Activated naive CD4-positive, alpha-beta T cell treated with anti-CD3 and anti-CD28 coated beads, Interleukin-2, amount 50 U/mL, for 24 hours (primary cell): ENCODE measurements at regions not wholly inside any gene's neighbourhood (a gene's known extent, or its start where the extent isn't known, plus 50 kb on each side); places are given as distances from the start of the nearest gene placed in this dataset.

Experiments
- H3K27ac Mint-ChIP-seq: one replicate; pipeline ENCODE4 v1.8.0; 2021; ENCODE audit warnings: mild to moderate bottlenecking, mixed read lengths
- H3K27me3 Mint-ChIP-seq: one replicate; pipeline ENCODE4 v1.8.0; 2021; ENCODE audit warnings: mixed read lengths
- H3K36me3 Mint-ChIP-seq: one replicate; pipeline ENCODE4 v1.8.0; 2021; ENCODE audit warnings: mixed read lengths
- H3K4me1 Mint-ChIP-seq: one replicate; pipeline ENCODE4 v1.8.0; 2021; ENCODE audit warnings: mixed read lengths
- H3K4me3 Mint-ChIP-seq: one replicate; pipeline ENCODE4 v1.8.0; 2021; ENCODE audit warnings: mild to moderate bottlenecking, mixed read lengths
- H3K9me3 Mint-ChIP-seq: one replicate; pipeline ENCODE4 v1.8.0; 2021; ENCODE audit warnings: mixed read lengths

GRCh38 chr11:112310848-112311247 is 50.2 kb upstream of the PLET1 start:
- no peak overlapping the region for H3K27ac Mint-ChIP-seq

GRCh38 chr11:112315057-112315720 is 54.5 kb upstream of the PLET1 start:
- Mint-ChIP-seq H3K27ac (no peak overlapping the region), H3K4me1 (peaks cover 6% of the 10 kb centered on the region), H3K27me3 (no peaks in the 10 kb centered on the region), H3K4me3 (no peak overlapping the region), H3K9me3 (no peaks in the 10 kb centered on the region), H3K36me3 (peaks cover 12% of the 10 kb centered on the region)

More at GRCh38 chr11:112310848-112311247, 50.2 kb upstream of the PLET1 start:
- no peaks in the 10 kb centered on the region for H3K27me3 Mint-ChIP-seq
- H3K4me3 Mint-ChIP-seq = no peak overlapping the region
- peaks cover 8% of the 10 kb centered on the region for H3K9me3 Mint-ChIP-seq
- peaks cover 7% of the 10 kb centered on the region for H3K36me3 Mint-ChIP-seq
- H3K4me1 Mint-ChIP-seq = peaks cover 6% of the 10 kb centered on the region

GRCh38 chr11:112315861-112316739 is 55.4 kb upstream of the PLET1 start:
- Mint-ChIP-seq H3K36me3 (peaks cover 12% of the 10 kb centered on the region), H3K27me3 (no peaks in the 10 kb centered on the region), H3K4me3 (no peak overlapping the region), H3K27ac (no peak overlapping the region), H3K9me3 (no peaks in the 10 kb centered on the region), H3K4me1 (peaks cover 12% of the 10 kb centered on the region)

- Mint-ChIP-seq H3K4me1 (peaks cover 21% of the 10 kb centered on the region), H3K4me3 (no peak overlapping the region), H3K27ac (no peak overlapping the region), H3K36me3 (peaks cover 12% of the 10 kb centered on the region), H3K27me3 (no peaks in the 10 kb centered on the region), H3K9me3 (no peaks in the 10 kb centered on the region)
These were observed 56.3 kb upstream of the PLET1 start for GRCh38 chr11:112316971-112317370.

- Mint-ChIP-seq H3K4me1 (peaks cover 28% of the 10 kb centered on the region), H3K27me3 (no peaks in the 10 kb centered on the region), H3K27ac (no peak overlapping the region), H3K9me3 (no peaks in the 10 kb centered on the region), H3K36me3 (peaks cover 12% of the 10 kb centered on the region), H3K4me3 (no peak overlapping the region)
These were observed 57.5 kb upstream of the PLET1 start for GRCh38 chr11:112318184-112318591.

- Mint-ChIP-seq H3K4me1 (peaks cover 28% of the 10 kb centered on the region), H3K36me3 (peaks cover 12% of the 10 kb centered on the region), H3K9me3 (no peaks in the 10 kb centered on the region)
These were observed 58.0 kb upstream of the PLET1 start for GRCh38 chr11:112318661-112319060.

GRCh38 chr11:112320668-112321067 is 60.0 kb upstream of the PLET1 start:
- no peaks in the 10 kb centered on the region for H3K9me3 Mint-ChIP-seq
- H3K27me3 Mint-ChIP-seq = no peaks in the 10 kb centered on the region
- H3K4me1 Mint-ChIP-seq = peaks cover 22% of the 10 kb centered on the region
- H3K27ac Mint-ChIP-seq = no peak overlapping the region
- no peak overlapping the region for H3K4me3 Mint-ChIP-seq
- peaks cover 12% of the 10 kb centered on the region for H3K36me3 Mint-ChIP-seq

More at GRCh38 chr11:112318661-112319060, 58.0 kb upstream of the PLET1 start:
- no peaks in the 10 kb centered on the region for H3K27me3 Mint-ChIP-seq
- no peak overlapping the region for H3K27ac Mint-ChIP-seq
- H3K4me3 Mint-ChIP-seq = no peak overlapping the region

- Mint-ChIP-seq H3K4me3 (no peak overlapping the region), H3K9me3 (no peaks in the 10 kb centered on the region), H3K4me1 (peaks cover 22% of the 10 kb centered on the region), H3K27me3 (no peaks in the 10 kb centered on the region), H3K36me3 (peaks cover 14% of the 10 kb centered on the region), H3K27ac (no peak overlapping the region)
These were observed 61.0 kb upstream of the PLET1 start for GRCh38 chr11:112321501-112322172.

- H3K36me3 Mint-ChIP-seq = peaks cover 14% of the 10 kb centered on the region
- H3K27me3 Mint-ChIP-seq = no peaks in the 10 kb centered on the region
- H3K9me3 Mint-ChIP-seq = no peaks in the 10 kb centered on the region
- H3K4me3 Mint-ChIP-seq = no peak overlapping the region
- no peak overlapping the region for H3K27ac Mint-ChIP-seq
- H3K4me1 Mint-ChIP-seq = peaks cover 22% of the 10 kb centered on the region
These were observed 61.6 kb upstream of the PLET1 start for GRCh38 chr11:112322173-112322790.

- Mint-ChIP-seq H3K4me1 (no peaks in the 10 kb centered on the region), H3K36me3 (peaks cover 21% of the 10 kb centered on the region), H3K9me3 (peaks cover 9% of the 10 kb centered on the region)
These were observed 73.7 kb upstream of the PLET1 start for GRCh38 chr11:112334381-112334780.

GRCh38 chr11:112336356-112336886 is 75.8 kb upstream of the PLET1 start:
- H3K27me3 Mint-ChIP-seq = no peaks in the 10 kb centered on the region
- no peaks in the 10 kb centered on the region for H3K4me1 Mint-ChIP-seq
- peaks cover 11% of the 10 kb centered on the region for H3K36me3 Mint-ChIP-seq
- peaks cover 4% of the 10 kb centered on the region for H3K9me3 Mint-ChIP-seq
- no peak overlapping the region for H3K27ac Mint-ChIP-seq
- H3K4me3 Mint-ChIP-seq = no peak overlapping the region

More at GRCh38 chr11:112334381-112334780, 73.7 kb upstream of the PLET1 start:
- Mint-ChIP-seq H3K27ac (no peak overlapping the region), H3K27me3 (no peaks in the 10 kb centered on the region), H3K4me3 (no peak overlapping the region)

GRCh38 chr11:112339566-112339965 is 78.9 kb upstream of the PLET1 start:
- Mint-ChIP-seq H3K36me3 (peaks cover 11% of the 10 kb centered on the region), H3K4me1 (no peaks in the 10 kb centered on the region), H3K9me3 (peaks cover 4% of the 10 kb centered on the region), H3K27ac (no peak overlapping the region), H3K4me3 (no peak overlapping the region), H3K27me3 (no peaks in the 10 kb centered on the region)

- H3K27me3 Mint-ChIP-seq = no peaks in the 10 kb centered on the region
- H3K4me1 Mint-ChIP-seq = no peaks in the 10 kb centered on the region
- H3K36me3 Mint-ChIP-seq = peaks cover 1% of the 10 kb centered on the region
- no peak overlapping the region for H3K27ac Mint-ChIP-seq
- no peak overlapping the region for H3K4me3 Mint-ChIP-seq
- no peaks in the 10 kb centered on the region for H3K9me3 Mint-ChIP-seq
These were observed 82.8 kb upstream of the PLET1 start for GRCh38 chr11:112343368-112344039.

GRCh38 chr11:112344040-112344413 is 83.4 kb upstream of the PLET1 start:
- peaks cover 1% of the 10 kb centered on the region for H3K36me3 Mint-ChIP-seq
- no peaks in the 10 kb centered on the region for H3K27me3 Mint-ChIP-seq
- H3K9me3 Mint-ChIP-seq = no peaks in the 10 kb centered on the region
- no peak overlapping the region for H3K27ac Mint-ChIP-seq
- H3K4me3 Mint-ChIP-seq = no peak overlapping the region
- no peaks in the 10 kb centered on the region for H3K4me1 Mint-ChIP-seq

GRCh38 chr11:112345166-112345565 is 84.5 kb upstream of the PLET1 start:
- Mint-ChIP-seq H3K27ac (no peak overlapping the region), H3K27me3 (no peaks in the 10 kb centered on the region), H3K4me3 (no peak overlapping the region), H3K4me1 (no peaks in the 10 kb centered on the region), H3K9me3 (no peaks in the 10 kb centered on the region), H3K36me3 (peaks cover 1% of the 10 kb centered on the region)
